NCI-H345 treated with DMSO at 0.1 percent for 48 hours (cell line): ENCODE measurements at regions not wholly inside any gene's neighbourhood (a gene's known extent, or its start where the extent isn't known, plus 50 kb on each side); places are given as distances from the start of the nearest gene placed in this dataset.
A peak's percentile ranks its signal among the peaks of the same experiment; 100 is the strongest.

Experiments used
- DNase-seq: peaks from one replicate; lab custom pipeline; 2025; ENCODE audit not compliant: unreplicated experiment; lab: John Stamatoyannopoulos, UW

- no peak for DNase-seq
These were observed 163.0 kb upstream of the CCDC179 start for GRCh38 chr11:23023319-23023718.

- DNase-seq = no peak
These were observed 180.8 kb upstream of the CCDC179 start for GRCh38 chr11:23041001-23041503.

GRCh38 chr11:23058656-23059055, 198.4 kb upstream of the CCDC179 start:
- DNase-seq = no peak

- DNase-seq = no peak
These were observed 203.0 kb upstream of the CCDC179 start for GRCh38 chr11:23063276-23063675.

GRCh38 chr11:23078289-23078971, 218.2 kb upstream of the CCDC179 start:
- DNase-seq = no peak

- DNase-seq = no peak
These were observed 219.1 kb upstream of the CCDC179 start for GRCh38 chr11:23079382-23079813.

GRCh38 chr11:23087407-23087806, 227.1 kb upstream of the CCDC179 start:
- DNase-seq = no peak

- DNase-seq = no peak
These were observed 230.4 kb upstream of the CCDC179 start for GRCh38 chr11:23090659-23091058.

GRCh38 chr11:23095650-23096189, 235.4 kb upstream of the CCDC179 start:
- DNase-seq = no peak

GRCh38 chr11:23097891-23098290, 237.6 kb upstream of the CCDC179 start:
- no peak for DNase-seq

GRCh38 chr11:23099256-23099655, 239.0 kb upstream of the CCDC179 start:
- DNase-seq = no peak

- no peak for DNase-seq
These were observed 240.5 kb upstream of the CCDC179 start for GRCh38 chr11:23100726-23101125.

GRCh38 chr11:23103416-23103815, 243.1 kb upstream of the CCDC179 start:
- no peak for DNase-seq

GRCh38 chr11:23111527-23111926, 251.3 kb upstream of the CCDC179 start:
- no peak for DNase-seq

GRCh38 chr11:23112390-23112789, 252.1 kb upstream of the CCDC179 start:
- DNase-seq = no peak

- DNase-seq = peak; percentile 76
These were observed 253.0 kb upstream of the CCDC179 start for GRCh38 chr11:23112987-23113886.

- DNase-seq = no peak
These were observed 253.6 kb upstream of the CCDC179 start for GRCh38 chr11:23113887-23114216.

- DNase-seq = no peak
These were observed 263.5 kb upstream of the CCDC179 start for GRCh38 chr11:23123753-23124152.

- DNase-seq = no peak
These were observed 264.0 kb upstream of the CCDC179 start for GRCh38 chr11:23124249-23124648.

GRCh38 chr11:23124996-23125395, 264.7 kb upstream of the CCDC179 start:
- no peak for DNase-seq

- no peak for DNase-seq
These were observed 267.4 kb upstream of the CCDC179 start for GRCh38 chr11:23127706-23128105.

GRCh38 chr11:23134627-23135026, 274.4 kb upstream of the CCDC179 start:
- DNase-seq = no peak
